Ramos (cell line): ENCODE measurements at regions not wholly inside any gene's neighbourhood (a gene's known extent, or its start where the extent isn't known, plus 50 kb on each side); places are given as distances from the start of the nearest gene placed in this dataset.
"Not testable (repeated sequence)": the region's sequence is repeated elsewhere in the genome, so short reads cannot be mapped to it uniquely, and the experiment has no call there.

Experiments
- in situ Hi-C: fragments of 300-500 bp; cut with MboI; formaldehyde crosslinking; loops from one replicate; pipeline ENCODE4 v1.14.3; 2022; ENCODE audit warnings: low sequenced_read_pairs; ENCODE audit not compliant: unreplicated experiment

DNA sequence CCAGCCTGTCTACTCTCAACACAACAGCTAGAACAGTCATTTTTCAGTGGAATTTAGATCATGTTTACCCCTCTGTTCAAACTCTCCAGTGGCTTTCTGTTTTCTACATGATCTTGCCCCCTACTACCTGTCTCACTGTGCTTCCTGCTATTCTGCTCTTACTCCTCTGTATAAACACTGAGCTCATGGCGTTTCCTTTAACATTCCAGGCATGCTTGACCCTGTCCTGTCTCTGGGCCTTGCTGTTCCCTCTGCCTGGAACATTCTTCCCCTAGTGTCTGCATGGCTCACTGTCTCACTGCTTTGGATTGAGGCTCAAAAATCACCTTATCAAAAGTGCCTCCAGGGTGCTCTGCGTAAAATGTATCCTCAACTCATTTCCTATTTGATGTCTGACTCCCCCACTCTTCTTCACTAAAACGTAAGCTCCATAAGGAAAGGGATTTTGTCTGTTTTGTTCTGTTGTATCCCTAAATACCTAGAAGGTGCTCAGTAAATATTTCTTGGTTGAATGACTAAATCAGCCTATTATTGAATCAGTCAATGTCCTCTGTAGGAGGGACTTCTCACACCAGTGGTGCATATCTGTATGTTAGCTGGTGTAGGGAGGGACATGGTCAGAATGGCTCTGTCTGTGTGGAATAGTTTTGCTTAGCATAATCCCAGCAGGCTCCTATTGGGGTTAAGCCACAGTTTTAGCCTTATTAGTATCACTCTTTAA lies 78.0 kb upstream of the VKORC1L1 start:
- in situ Hi-C loops, result not testable (repeated sequence)

GRCh38 chr7:65795392-65795716 lies 77.5 kb upstream of the VKORC1L1 start:
- in situ Hi-C loops, result not testable (repeated sequence)

DNA sequence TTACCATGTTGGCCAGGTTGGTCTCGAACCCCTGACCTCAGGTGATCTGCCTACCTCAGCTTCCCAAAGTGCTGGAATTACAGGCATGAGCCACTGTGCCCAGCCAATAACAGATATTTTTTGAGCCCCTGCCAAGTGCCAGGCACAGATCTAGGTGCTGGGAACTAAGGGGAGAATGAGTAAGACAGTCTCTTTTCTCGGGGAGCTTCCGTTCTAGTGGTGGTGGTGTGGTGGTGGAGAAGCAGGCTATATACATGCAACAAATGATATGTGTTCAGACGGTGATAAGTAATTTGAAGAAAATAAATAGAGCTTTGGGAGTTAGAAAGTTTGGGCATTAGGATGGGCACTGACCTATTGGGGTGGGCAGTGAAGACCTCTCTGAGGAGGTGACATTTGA lies 76.7 kb upstream of the VKORC1L1 start:
- in situ Hi-C loops, result no loop called here

DNA sequence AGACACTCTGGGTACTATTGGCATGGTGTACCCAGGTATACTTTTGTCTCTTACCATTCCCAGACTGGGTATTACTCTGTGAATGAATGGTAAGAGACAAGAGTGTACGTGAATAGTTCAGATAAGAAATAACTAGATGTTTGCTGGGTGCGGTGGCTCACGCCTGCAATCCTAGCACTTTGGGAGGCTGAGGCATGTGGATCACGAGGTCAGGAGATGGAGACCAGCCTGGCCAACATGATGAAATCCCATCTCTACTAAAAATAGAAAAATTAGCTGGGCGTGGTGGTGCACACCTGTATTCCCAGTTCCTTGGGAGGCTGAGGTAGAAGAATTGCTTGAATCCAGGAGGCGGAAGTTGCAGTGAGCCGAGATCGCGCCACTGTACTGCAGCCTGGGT lies 75.8 kb upstream of the VKORC1L1 start:
- in situ Hi-C loops, result not testable (repeated sequence)

DNA sequence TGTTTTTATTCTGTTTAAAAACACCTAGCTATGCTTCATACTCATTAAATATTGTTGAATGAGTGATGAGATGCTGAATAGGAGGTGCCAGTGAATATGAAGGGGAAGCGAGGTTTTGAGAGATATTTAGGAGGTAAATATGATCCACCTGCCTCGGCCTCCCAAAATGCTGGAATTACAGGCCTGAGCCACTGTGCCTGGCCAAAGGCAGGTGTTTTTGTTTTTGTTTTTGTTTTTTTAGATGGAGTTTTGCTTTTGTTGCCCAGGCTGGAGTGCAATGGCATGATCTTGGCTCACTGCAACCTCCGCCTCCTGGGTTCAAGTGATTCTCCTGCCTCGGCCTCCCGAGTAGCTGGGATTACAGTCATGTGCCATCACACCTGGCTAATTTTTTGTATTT lies 75.3 kb upstream of the VKORC1L1 start:
- in situ Hi-C loops, result not testable (repeated sequence)

DNA sequence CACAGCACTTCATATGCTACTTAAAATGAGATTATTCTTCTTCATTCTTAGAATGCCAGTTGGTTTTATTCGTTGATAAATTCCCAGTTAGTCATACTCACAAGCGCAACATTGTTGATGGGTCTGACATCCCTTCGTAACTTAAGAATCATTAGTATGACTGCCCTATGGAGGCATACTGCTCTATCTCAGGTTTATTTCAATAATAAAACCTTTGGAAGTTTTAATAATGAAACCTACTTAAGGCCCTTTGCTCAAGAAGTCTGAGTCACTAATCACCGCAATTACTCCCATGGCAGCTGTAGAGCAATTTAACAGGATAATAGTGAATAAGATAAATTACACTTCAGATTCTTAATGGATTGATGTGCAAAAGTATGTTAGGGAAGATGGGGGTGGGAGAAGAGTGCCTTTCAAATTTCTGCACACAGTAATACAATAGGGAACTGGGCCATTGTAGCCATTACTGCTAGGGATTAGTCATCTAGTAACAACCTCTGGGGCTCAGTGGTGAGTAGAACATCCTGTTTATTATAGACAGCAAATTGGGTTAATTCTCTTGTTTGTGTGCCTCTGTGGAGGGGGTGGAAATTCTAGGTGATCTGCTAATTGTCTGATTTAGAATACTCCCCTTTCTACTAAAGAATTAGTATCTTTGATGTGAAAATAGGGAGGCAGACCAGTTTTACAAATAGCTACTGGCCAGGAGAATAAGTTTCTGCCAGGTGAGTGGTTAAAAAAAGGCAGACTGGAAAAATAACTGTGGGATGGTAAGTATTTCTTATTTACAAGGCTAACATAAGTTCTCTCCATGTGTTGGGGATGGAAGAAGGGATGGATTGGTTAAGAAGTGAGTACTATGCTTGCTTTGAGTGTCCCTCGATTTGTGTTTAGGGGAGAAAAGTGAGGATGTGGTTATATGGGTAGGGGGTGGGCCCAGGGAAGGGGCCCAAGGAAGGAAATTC lies 74.5 kb upstream of the VKORC1L1 start:
- in situ Hi-C loops, result no loop called here

DNA sequence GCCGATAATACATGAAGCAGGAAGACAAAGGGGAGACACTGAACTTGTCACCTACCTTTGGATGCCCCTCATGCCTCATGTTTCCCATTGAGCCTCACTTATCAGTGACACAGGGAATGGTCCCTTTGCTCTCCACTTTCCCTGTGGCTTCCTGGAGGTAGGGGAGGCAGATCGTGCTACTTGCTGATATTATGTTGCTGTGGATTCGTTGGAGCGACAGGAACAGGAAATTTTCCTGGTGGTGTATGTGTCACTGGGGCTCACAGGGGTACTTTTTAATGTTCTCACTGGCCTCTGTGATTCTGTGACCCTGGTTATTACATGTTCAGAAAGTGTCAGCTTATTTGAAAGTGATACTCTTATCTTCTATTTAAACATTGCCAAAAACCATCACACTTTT lies 72.7 kb upstream of the VKORC1L1 start:
- in situ Hi-C loops, result not testable (repeated sequence)

DNA sequence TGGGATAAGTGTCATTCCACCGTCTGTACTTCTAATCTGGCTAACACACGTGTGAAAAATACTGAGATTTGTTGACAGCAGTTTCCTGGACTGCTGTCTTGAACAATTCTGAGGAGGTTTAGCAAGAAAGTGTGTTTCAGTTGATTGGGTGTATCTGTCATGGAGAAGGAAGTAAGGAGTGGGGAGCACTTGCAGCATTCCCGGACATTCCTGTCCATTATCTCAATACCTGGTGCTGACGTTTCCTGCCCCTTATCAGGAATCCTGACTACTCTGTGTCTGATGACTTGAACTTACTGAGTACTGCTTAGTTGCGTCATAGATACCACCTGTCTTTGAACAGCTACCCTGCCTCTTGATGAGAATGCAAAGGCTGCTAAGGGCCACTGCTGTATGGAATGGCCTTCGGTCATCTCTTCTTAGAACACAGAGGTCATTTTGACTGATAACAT lies 72.0 kb upstream of the VKORC1L1 start:
- in situ Hi-C loops, result no loop called here

- in situ Hi-C loops, result no loop called here
These were observed 68.0 kb upstream of the VKORC1L1 start for GRCh38 chr7:65804887-65805286.

GRCh38 chr7:65807067-65807466 lies 65.8 kb upstream of the VKORC1L1 start:
- in situ Hi-C loops, result not testable (repeated sequence)

GRCh38 chr7:65809259-65809981 lies 63.5 kb upstream of the VKORC1L1 start:
- in situ Hi-C loops, result no loop called here

- in situ Hi-C loops, result no loop called here
These were observed 62.9 kb upstream of the VKORC1L1 start for GRCh38 chr7:65809982-65810288.

DNA sequence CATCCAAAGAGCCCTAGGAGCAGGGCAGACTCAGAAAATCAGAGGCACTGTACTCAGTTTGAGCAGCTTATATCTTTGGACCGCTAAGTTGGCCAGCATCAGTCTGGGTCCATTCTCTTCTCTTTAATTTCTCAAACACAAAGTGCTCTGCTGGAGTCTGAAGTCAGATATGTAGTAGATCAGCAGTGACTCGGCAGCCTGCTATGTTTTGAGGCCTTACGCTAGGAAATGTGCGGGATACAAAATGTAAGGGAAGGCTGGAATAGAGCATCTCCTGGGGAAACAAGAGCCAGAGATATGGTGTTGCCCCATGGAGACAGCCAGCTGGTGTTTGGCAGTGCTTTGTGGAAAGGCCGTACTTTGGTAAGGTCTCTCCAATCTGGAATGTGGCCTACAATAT lies 60.6 kb upstream of the VKORC1L1 start:
- in situ Hi-C loops, result no loop called here

DNA sequence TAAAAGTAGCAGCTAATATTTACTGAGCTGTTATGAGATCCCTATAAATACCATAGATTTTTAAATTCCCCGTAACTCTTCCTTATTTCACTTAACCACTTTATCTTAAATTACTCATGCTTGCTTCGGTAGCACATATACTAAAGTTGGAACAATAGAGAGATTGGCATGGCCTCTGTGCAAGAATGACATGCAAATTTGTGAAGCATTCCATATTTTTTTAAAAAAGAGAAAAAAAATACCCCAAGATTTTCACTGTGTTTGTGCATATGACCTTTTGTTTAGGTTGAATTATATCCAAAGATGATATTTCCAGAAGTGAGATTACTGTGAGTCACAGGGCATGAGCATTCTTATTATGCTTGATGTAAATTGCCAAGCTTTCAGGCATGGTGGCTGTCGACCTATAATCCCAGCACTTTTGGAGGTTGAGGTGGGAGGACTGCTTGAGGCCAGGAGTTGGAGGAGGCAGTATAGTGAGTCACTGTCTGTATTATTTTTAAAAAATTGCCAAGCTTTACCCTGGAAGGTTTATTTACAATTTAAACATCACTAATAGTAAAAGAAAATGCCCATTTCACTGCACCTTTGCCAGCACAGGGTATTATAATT lies 58.2 kb upstream of the VKORC1L1 start:
- in situ Hi-C loops, result not testable (repeated sequence)

DNA sequence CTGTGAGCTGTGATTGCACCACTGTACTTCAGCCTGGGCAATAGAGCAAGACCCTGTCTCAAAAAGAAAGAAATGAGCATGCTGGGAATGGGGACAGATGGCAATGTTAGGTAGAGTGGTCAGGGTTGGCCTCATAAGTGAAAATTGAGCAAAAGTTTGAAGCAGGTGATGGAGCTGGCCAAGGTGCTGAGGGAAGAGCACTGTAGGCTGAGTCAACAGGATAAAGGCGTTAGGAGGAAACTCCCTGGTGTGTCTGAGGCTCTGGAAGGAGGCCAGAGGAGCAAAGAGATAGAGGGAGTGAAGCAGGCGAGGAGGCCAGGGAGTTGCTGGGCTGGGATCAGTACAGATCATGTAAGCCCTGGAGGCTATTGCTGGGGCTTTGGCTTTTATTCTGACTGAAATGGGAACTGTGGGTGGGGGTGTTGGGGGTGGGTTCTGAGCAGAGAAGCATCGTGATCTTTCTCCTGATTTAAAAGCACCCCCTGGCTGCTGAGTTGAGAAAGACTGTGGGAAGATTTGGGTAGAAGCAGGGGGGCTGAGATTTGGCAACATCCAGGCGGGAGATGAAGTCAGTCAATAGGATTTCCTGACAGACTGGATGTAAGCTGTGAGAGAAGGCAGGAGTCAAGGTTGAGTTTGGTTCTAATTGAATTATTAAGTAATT lies 52.5 kb upstream of the VKORC1L1 start:
- in situ Hi-C loops, result no loop called here
